HG03575 (cell line): ENCODE measurements at regions not wholly inside any gene's neighbourhood (a gene's known extent, or its start where the extent isn't known, plus 50 kb on each side); places are given as distances from the start of the nearest gene placed in this dataset.
"Not testable (repeated sequence)": the region's sequence is repeated elsewhere in the genome, so short reads cannot be mapped to it uniquely, and the experiment has no call there.

Experiments used
- ATAC-seq: cut with Tn5 transposase; IDR thresholded peaks from one replicate; pipeline ENCODE4 v1.9.1; 2021; ENCODE audit not compliant: unreplicated experiment, insufficient number of reproducible peaks, low FRiP score; ENCODE audit errors: extremely low read depth

DNA sequence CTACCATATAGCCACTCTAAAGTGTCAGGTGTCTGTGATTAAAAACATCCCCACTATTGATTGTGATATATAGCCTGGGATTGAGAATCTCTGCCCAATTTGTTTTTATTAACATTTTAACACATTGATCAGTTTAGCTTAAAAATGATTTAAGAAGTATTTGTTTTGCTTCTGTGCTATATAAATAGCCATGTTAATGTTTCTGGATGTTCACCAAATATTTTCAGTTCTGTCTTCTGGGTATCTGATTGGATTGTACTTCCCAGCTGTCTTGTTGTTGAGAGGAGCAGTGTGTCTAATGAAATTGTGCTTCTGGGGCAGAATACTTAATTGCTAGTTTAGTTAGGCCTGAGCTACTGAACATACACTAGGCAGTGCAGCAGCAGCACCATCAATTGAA is 126.6 kb upstream of the TUSC1 start:
- no peak for ATAC-seq

- not testable (repeated sequence) for ATAC-seq
Observed at GRCh38 chr9:25801989-25802388, 123.7 kb upstream of the TUSC1 start.

DNA sequence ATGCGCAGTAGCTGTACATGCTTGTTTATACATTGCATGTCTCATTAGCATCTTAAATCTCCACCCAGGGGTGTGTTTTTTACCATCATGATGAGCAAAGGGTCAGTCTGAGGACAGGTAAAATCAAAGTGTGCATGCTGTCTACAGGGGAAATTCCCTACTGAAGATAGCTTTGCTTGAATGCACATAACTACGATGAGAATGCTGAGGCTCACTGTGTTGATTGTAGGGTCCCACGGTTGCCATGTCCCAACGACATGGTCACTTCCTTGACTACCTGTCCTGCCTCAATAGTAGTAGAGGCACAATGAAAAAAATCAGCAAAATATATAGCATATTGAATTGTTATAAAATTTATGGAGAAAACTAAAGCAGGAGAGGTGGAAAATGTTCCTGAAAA is 95.6 kb upstream of the TUSC1 start:
- ATAC-seq = no peak

DNA sequence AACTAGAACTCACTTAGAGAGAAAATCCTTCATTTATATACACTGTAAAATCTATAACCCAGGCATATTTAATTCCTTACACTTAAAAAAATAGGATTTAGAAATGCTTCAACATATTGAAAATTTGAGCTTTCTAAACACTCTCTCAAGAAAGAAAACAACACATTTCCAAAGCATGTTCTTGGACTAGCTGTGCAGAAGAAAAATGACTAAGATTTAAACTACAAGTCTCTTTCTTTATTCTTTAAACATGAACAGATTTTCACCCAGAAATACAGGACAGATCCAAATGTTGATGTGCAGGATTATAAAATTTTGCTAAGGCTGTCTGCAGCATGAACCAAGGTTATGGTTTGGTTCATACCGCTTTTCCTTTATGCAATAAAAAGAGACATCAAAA is 77.7 kb upstream of the TUSC1 start:
- ATAC-seq = no peak

- no peak for ATAC-seq
Observed at GRCh38 chr9:25752398-25752797, 74.2 kb upstream of the TUSC1 start.

- no peak for ATAC-seq
Observed at GRCh38 chr9:25742256-25742655, 64.0 kb upstream of the TUSC1 start.

- ATAC-seq = no peak
Observed at GRCh38 chr9:25733336-25733982, 55.2 kb upstream of the TUSC1 start.

DNA sequence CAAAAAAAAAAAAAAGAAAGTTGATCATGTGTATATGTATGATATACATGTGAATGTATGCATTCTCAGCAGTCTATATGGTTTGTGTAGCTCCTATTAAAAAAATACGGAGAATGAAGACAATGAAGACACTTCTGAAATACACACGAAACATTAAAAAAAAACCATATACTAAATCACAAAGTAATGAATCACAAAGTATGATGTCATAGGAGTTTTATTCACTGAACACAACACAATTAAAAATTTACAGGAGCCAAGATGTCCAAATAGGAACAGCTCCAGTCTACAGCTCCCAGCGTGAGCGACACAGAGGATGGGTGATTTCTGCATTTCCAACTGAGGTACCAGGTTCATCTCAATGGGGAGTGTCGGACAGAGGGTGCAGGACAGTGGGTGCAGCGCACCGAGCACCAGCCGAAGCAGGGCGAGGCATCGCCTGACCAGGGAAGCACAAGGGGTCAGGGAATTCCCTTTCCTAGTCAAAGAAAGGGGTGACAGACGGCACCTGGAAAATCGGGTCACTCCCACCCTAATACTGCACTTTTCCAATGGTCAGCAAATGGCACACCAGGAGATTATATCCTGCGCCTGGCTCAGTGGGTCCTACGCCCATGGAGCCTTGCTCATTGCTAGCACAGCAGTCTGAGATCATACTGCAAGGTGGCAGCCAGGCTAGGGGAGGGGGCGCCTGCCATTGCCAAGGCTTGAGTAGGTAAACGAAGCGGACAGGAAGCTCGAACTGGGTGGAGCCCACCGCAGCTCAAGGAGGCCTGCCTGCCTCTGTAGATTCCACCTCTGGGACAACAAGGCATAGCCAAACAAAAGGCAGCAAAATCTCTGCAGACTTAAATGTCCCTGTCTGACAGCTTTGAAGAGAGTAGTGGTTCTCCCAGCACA is 53.9 kb upstream of the TUSC1 start:
- ATAC-seq = not testable (repeated sequence)
